Activated CD8-positive, alpha-beta memory T cell treated with anti-CD3 and anti-CD28 coated beads for 36 hours (primary cell): ENCODE measurements at regions not wholly inside any gene's neighbourhood (a gene's known extent, or its start where the extent isn't known, plus 50 kb on each side); places are given as distances from the start of the nearest gene placed in this dataset.
"Not testable (repeated sequence)": the region's sequence is repeated elsewhere in the genome, so short reads cannot be mapped to it uniquely, and the experiment has no call there.

Experiments used
- CTCF ChIA-PET: fragments of 350-600 bp; sonication (Branson Sonifier 250); formaldehyde crosslinking; loops from one replicate; lab custom pipeline; 2021; ENCODE audit warnings: antibody characterized with exemption; lab: Charles Lee
- POLR2A ChIA-PET: fragments of 350-600 bp; sonication (Branson Sonifier 250); formaldehyde crosslinking; loops from one replicate; lab custom pipeline; 2021; ENCODE audit warnings: antibody characterized with exemption; lab: Charles Lee

GRCh38 chr18:25531207-25531606, 179.2 kb upstream of the ZNF521 start:
- CTCF ChIA-PET, result no interaction called here
- POLR2A ChIA-PET, result no interaction called here

- POLR2A ChIA-PET, CTCF ChIA-PET: not testable (repeated sequence)
Observed at GRCh38 chr18:25525789-25526188, 173.8 kb upstream of the ZNF521 start.

GRCh38 chr18:25518716-25519053, 166.7 kb upstream of the ZNF521 start:
- ChIA-PET CTCF (no interaction called here), POLR2A (no interaction called here)

- POLR2A ChIA-PET, result no interaction called here
- CTCF ChIA-PET, result no interaction called here
Observed at GRCh38 chr18:25517881-25518715, 166.1 kb upstream of the ZNF521 start.

GRCh38 chr18:25516747-25517498, 165.0 kb upstream of the ZNF521 start:
- CTCF ChIA-PET, result no interaction called here
- POLR2A ChIA-PET, result no interaction called here

GRCh38 chr18:25516121-25516520, 164.2 kb upstream of the ZNF521 start:
- CTCF ChIA-PET, result no interaction called here
- POLR2A ChIA-PET, result no interaction called here

- POLR2A ChIA-PET, result no interaction called here
- CTCF ChIA-PET, result no interaction called here
Observed at GRCh38 chr18:25510096-25510495, 158.1 kb upstream of the ZNF521 start.

- ChIA-PET POLR2A (no interaction called here), CTCF (no interaction called here)
Observed at GRCh38 chr18:25503567-25504081, 151.7 kb upstream of the ZNF521 start.

GRCh38 chr18:25497151-25497794, 145.3 kb upstream of the ZNF521 start:
- CTCF ChIA-PET, result no interaction called here
- POLR2A ChIA-PET, result no interaction called here

- ChIA-PET POLR2A (no interaction called here), CTCF (no interaction called here)
Observed at GRCh38 chr18:25496544-25496943, 144.6 kb upstream of the ZNF521 start.

- ChIA-PET POLR2A (no interaction called here), CTCF (no interaction called here)
Observed at GRCh38 chr18:25495606-25496005, 143.6 kb upstream of the ZNF521 start.

GRCh38 chr18:25494888-25495287, 142.9 kb upstream of the ZNF521 start:
- POLR2A ChIA-PET, result no interaction called here
- CTCF ChIA-PET, result no interaction called here

GRCh38 chr18:25493401-25493800, 141.4 kb upstream of the ZNF521 start:
- ChIA-PET POLR2A (no interaction called here), CTCF (no interaction called here)

GRCh38 chr18:25490316-25490715, 138.3 kb upstream of the ZNF521 start:
- ChIA-PET CTCF (no interaction called here), POLR2A (no interaction called here)

GRCh38 chr18:25473008-25473407, 121.0 kb upstream of the ZNF521 start:
- CTCF ChIA-PET, result no interaction called here
- POLR2A ChIA-PET, result no interaction called here

GRCh38 chr18:25470756-25471524, 119.0 kb upstream of the ZNF521 start:
- CTCF ChIA-PET, POLR2A ChIA-PET: not testable (repeated sequence)

- CTCF ChIA-PET, result no interaction called here
Observed at GRCh38 chr18:25470062-25470461, 118.1 kb upstream of the ZNF521 start.

GRCh38 chr18:25469489-25469888, 117.5 kb upstream of the ZNF521 start:
- POLR2A ChIA-PET, result no interaction called here
- CTCF ChIA-PET, result no interaction called here

More at GRCh38 chr18:25470062-25470461, 118.1 kb upstream of the ZNF521 start:
- POLR2A ChIA-PET, result no interaction called here

- CTCF ChIA-PET, result no interaction called here
Observed at GRCh38 chr18:25467226-25467987, 115.4 kb upstream of the ZNF521 start.

More at GRCh38 chr18:25467226-25467987, 115.4 kb upstream of the ZNF521 start:
- POLR2A ChIA-PET, result no interaction called here
